Testis (tissue), 2 donors: ENCODE measurements at regions not wholly inside any gene's neighbourhood (a gene's known extent, or its start where the extent isn't known, plus 50 kb on each side); places are given as distances from the start of the nearest gene placed in this dataset.

Experiments
- CTCF ChIP-seq, 3 experiments: fragments of 450-650 bp in 2 of 3; fragments of 200-600 bp in 1 of 3; sonication (generic) in 1 of 3; IDR thresholded peaks; one replicate each; pipeline ENCODE4 v1.5.1; 2016 to 2019; ENCODE audit warnings: antibody characterized with exemption in 3 of 3, mild to moderate bottlenecking in 2 of 3, moderate library complexity in 1 of 3
- POLR2A ChIP-seq: fragments of 450-650 bp; IDR thresholded peaks from one replicate; pipeline ENCODE4 v1.6.1; 2017; ENCODE audit warnings: antibody characterized with exemption, mild to moderate bottlenecking, moderate library complexity

- no peak for TF ChIP-seq CTCF (IDR thresholded peaks at IDR 0.05)
- no peak for TF ChIP-seq POLR2A
These were observed 98.0 kb upstream of the WASF3 start for GRCh38 chr13:26459276-26460131.
